ENCODE measurements at regions not wholly inside any gene's neighbourhood (a gene's known extent, or its start where the extent isn't known, plus 50 kb on each side); places are given as distances from the start of the nearest gene placed in this dataset.

- Histone ChIP-seq H4K20me1 (ENCODE audit: insufficient read depth, low read length) (no peaks in the 10 kb centered on the region), H3K4me2 (ENCODE audit: insufficient read depth, low read length) (no peak overlapping the region), H3K9me3 (ENCODE audit: insufficient read depth, low read length, severe bottlenecking) (no peaks in the 10 kb centered on the region), H3K4me3 (ENCODE audit: low read depth in 1 of 2, low read length in 2 of 2) (no peak overlapping the region), H3K4me1 (ENCODE audit: insufficient read depth, low read length) (no peaks in the 10 kb centered on the region), H3K79me2 (ENCODE audit: insufficient read depth, low read length) (no peaks in the 10 kb centered on the region), H3K27ac (ENCODE audit: low read length) (no peak overlapping the region), H3K9ac (ENCODE audit: low read depth, low read length) (no peak overlapping the region), H3K36me3 (ENCODE audit: insufficient read depth, low read length) (no peaks in the 10 kb centered on the region), H3K27me3 (ENCODE audit: insufficient read depth, low read length, poor library complexity) (no peaks in the 10 kb centered on the region), H2AFZ (ENCODE audit: low read depth, low read length) (no peak overlapping the region)
- TF ChIP-seq CTCF (IDR thresholded peaks at IDR 0.05; ENCODE audit: borderline replicate concordance, extremely low read depth, low read length, poor library complexity, severe bottlenecking) (no peak), EZH2 (IDR thresholded peaks at IDR 0.05; ENCODE audit: borderline replicate concordance, low read depth, low read length, severe bottlenecking) (no peak)
- ATAC-seq (ENCODE audit: insufficient read depth, low read depth), result no peak
- DNase-seq, result no peak
Observed at GRCh38 chr21:25080141-25080540, 527.1 kb downstream of the MRPL39 start.

- no peak for TF ChIP-seq CTCF (IDR thresholded peaks at IDR 0.05; ENCODE audit: borderline replicate concordance, extremely low read depth, low read length, poor library complexity, severe bottlenecking)
- no peak for TF ChIP-seq EZH2 (IDR thresholded peaks at IDR 0.05; ENCODE audit: borderline replicate concordance, low read depth, low read length, severe bottlenecking)
- no peaks in the 10 kb centered on the region for H3K4me1 ChIP-seq (ENCODE audit: insufficient read depth, low read length)
- ATAC-seq (ENCODE audit: insufficient read depth, low read depth) (no peak), DNase-seq (no peak)
- no peak overlapping the region for H3K27ac ChIP-seq (ENCODE audit: low read length)
- no peaks in the 10 kb centered on the region for H4K20me1 ChIP-seq (ENCODE audit: insufficient read depth, low read length)
- H3K79me2 ChIP-seq (ENCODE audit: insufficient read depth, low read length), result no peaks in the 10 kb centered on the region
- H2AFZ ChIP-seq (ENCODE audit: low read depth, low read length), result no peak overlapping the region
- no peaks in the 10 kb centered on the region for H3K27me3 ChIP-seq (ENCODE audit: insufficient read depth, low read length, poor library complexity)
- H3K9me3 ChIP-seq (ENCODE audit: insufficient read depth, low read length, severe bottlenecking), result no peaks in the 10 kb centered on the region
- H3K36me3 ChIP-seq (ENCODE audit: insufficient read depth, low read length), result no peaks in the 10 kb centered on the region
- no peak overlapping the region for H3K9ac ChIP-seq (ENCODE audit: low read depth, low read length)
- no peak overlapping the region for H3K4me2 ChIP-seq (ENCODE audit: insufficient read depth, low read length)
- no peak overlapping the region for H3K4me3 ChIP-seq (ENCODE audit: low read depth in 1 of 2, low read length in 2 of 2)
Observed at GRCh38 chr21:25079053-25079452, 528.2 kb downstream of the MRPL39 start.

GRCh38 chr21:25062061-25062460 lies 545.2 kb downstream of the MRPL39 start:
- H3K4me1 ChIP-seq (ENCODE audit: insufficient read depth, low read length), result no peaks in the 10 kb centered on the region
- no peaks in the 10 kb centered on the region for H3K36me3 ChIP-seq (ENCODE audit: insufficient read depth, low read length)
- no peaks in the 10 kb centered on the region for H4K20me1 ChIP-seq (ENCODE audit: insufficient read depth, low read length)
- DNase-seq (no peak), ATAC-seq (ENCODE audit: insufficient read depth, low read depth) (no peak)
- H3K9me3 ChIP-seq (ENCODE audit: insufficient read depth, low read length, severe bottlenecking), result no peaks in the 10 kb centered on the region
- no peaks in the 10 kb centered on the region for H3K27me3 ChIP-seq (ENCODE audit: insufficient read depth, low read length, poor library complexity)
- H2AFZ ChIP-seq (ENCODE audit: low read depth, low read length), result no peak overlapping the region
- no peak for TF ChIP-seq EZH2 (IDR thresholded peaks at IDR 0.05; ENCODE audit: borderline replicate concordance, low read depth, low read length, severe bottlenecking)
- no peak for TF ChIP-seq CTCF (IDR thresholded peaks at IDR 0.05; ENCODE audit: borderline replicate concordance, extremely low read depth, low read length, poor library complexity, severe bottlenecking)
- H3K9ac ChIP-seq (ENCODE audit: low read depth, low read length), result no peak overlapping the region
- no peaks in the 10 kb centered on the region for H3K79me2 ChIP-seq (ENCODE audit: insufficient read depth, low read length)
- H3K27ac ChIP-seq (ENCODE audit: low read length), result no peak overlapping the region
- no peak overlapping the region for H3K4me3 ChIP-seq (ENCODE audit: low read depth in 1 of 2, low read length in 2 of 2)
- H3K4me2 ChIP-seq (ENCODE audit: insufficient read depth, low read length), result no peak overlapping the region

- TF ChIP-seq CTCF (IDR thresholded peaks at IDR 0.05; ENCODE audit: borderline replicate concordance, extremely low read depth, low read length, poor library complexity, severe bottlenecking) (no peak), EZH2 (IDR thresholded peaks at IDR 0.05; ENCODE audit: borderline replicate concordance, low read depth, low read length, severe bottlenecking) (no peak)
- H3K79me2 ChIP-seq (ENCODE audit: insufficient read depth, low read length), result no peaks in the 10 kb centered on the region
- DNase-seq (no peak), ATAC-seq (ENCODE audit: insufficient read depth, low read depth) (no peak)
- no peaks in the 10 kb centered on the region for H3K36me3 ChIP-seq (ENCODE audit: insufficient read depth, low read length)
- no peak overlapping the region for H2AFZ ChIP-seq (ENCODE audit: low read depth, low read length)
- no peak overlapping the region for H3K9ac ChIP-seq (ENCODE audit: low read depth, low read length)
- H3K4me2 ChIP-seq (ENCODE audit: insufficient read depth, low read length), result no peak overlapping the region
- H3K4me3 ChIP-seq (ENCODE audit: low read depth in 1 of 2, low read length in 2 of 2), result no peak overlapping the region
- no peak overlapping the region for H3K27ac ChIP-seq (ENCODE audit: low read length)
- H3K4me1 ChIP-seq (ENCODE audit: insufficient read depth, low read length), result no peaks in the 10 kb centered on the region
- no peaks in the 10 kb centered on the region for H4K20me1 ChIP-seq (ENCODE audit: insufficient read depth, low read length)
- no peaks in the 10 kb centered on the region for H3K9me3 ChIP-seq (ENCODE audit: insufficient read depth, low read length, severe bottlenecking)
- no peaks in the 10 kb centered on the region for H3K27me3 ChIP-seq (ENCODE audit: insufficient read depth, low read length, poor library complexity)
Observed at GRCh38 chr21:25054689-25055088, 552.6 kb downstream of the MRPL39 start.

All from DND-41 (cell line).